Prostate gland (tissue), 2 donors: ENCODE measurements at regions not wholly inside any gene's neighbourhood (a gene's known extent, or its start where the extent isn't known, plus 50 kb on each side); places are given as distances from the start of the nearest gene placed in this dataset.

Source experiments
- DNase-seq: peaks from one replicate; pipeline ENCODE4 v3.0.0-alpha.2; 2019; ENCODE audit warnings: low spot score
- H3K27ac ChIP-seq, 2 donors: fragments of 200-600 bp; sonication (generic); 2 replicates each; pipeline ENCODE4 v1.5.1; 2017 to 2019
- H3K27me3 ChIP-seq: fragments of 200-600 bp; sonication (generic); replicated peaks from 2 replicates; pipeline ENCODE4 v1.5.1; 2019; ENCODE audit not compliant: insufficient read depth
- H3K36me3 ChIP-seq, 2 donors: fragments of 200-600 bp; sonication (generic); 1 replicate in 1 of 2; 2 replicates in 1 of 2; pipeline versions ENCODE4 v1.5.1 to v1.8.1; 2017 to 2019
- H3K4me1 ChIP-seq: fragments of 200-600 bp; sonication (generic); replicated peaks from 2 replicates; pipeline ENCODE4 v1.5.1; 2019
- H3K4me3 ChIP-seq, 2 donors: fragments of 200-600 bp; sonication (generic); 2 replicates each; pipeline ENCODE4 v1.5.1; 2017 to 2019
- H3K9me3 ChIP-seq: fragments of 200-600 bp; sonication (generic); 2 replicates; pipeline ENCODE4 v1.5.1; 2017
- POLR2A ChIP-seq: fragments of 450-650 bp; IDR thresholded peaks from one replicate; pipeline ENCODE4 v1.6.1; 2016; ENCODE audit warnings: antibody characterized with exemption, mild to moderate bottlenecking
- POLR2AphosphoS5 ChIP-seq: sonication (generic); formaldehyde crosslinking; IDR thresholded peaks from one replicate; pipeline ENCODE4 v1.6.1; 2017; ENCODE audit warnings: antibody characterized with exemption
- WGBS: methylation state at CpG from one replicate; pipeline ENCODE4 v1.1.5; 2018; 5-methylcytosine and 5-hydroxymethylcytosine counted together
- intact Hi-C: fragments of 100-400 bp; cut with DNase I; formaldehyde crosslinking; loops from one replicate; pipeline ENCODE4 v1.14.2; 2022
- TF ChIP-seq, protein P1 (sequence below), 4 experiments: fragments of 200-600 bp in 2 of 4; fragments of 450-650 bp in 2 of 4; sonication (generic) in 2 of 4; IDR thresholded peaks; 1 replicate in 3 of 4; 2 replicates in 1 of 4; pipeline ENCODE4 v1.5.1; 2016 to 2019; ENCODE audit warnings: antibody characterized with exemption in 4 of 4, mild to moderate bottlenecking in 2 of 4, moderate library complexity in 2 of 4

- intact Hi-C loops: no loop called here
- H3K27ac ChIP-seq: no peak overlapping the region
- no peak for DNase-seq
Measured at GRCh38 chr18:30113454-30113853, 929.1 kb downstream of the DSC3 start.

DNA sequence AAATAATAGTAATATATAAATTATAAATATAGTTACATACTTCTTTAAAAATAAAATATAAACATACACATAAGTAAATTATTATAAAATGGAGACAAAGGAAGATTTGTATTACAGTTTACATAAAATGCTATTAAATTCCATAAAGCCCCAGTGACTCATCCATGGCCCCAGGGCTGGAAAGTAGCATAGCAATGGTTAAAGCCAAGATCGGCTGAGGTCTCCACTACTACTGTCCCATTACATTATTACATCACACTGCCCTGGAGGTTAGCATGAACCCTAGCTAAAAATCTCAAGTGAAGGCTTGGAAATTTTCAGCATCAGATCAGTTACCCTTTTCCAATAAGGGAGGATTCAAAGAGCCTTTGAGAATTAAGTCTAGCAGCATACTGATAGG lies 936.2 kb downstream of the DSC3 start:
- WGBS: 30% methylated on average over 1 of the region's 1 CpG
- H3K27me3 ChIP-seq: no peaks in the 10 kb centered on the region
- H3K36me3 ChIP-seq: no peaks in the 10 kb centered on the region
- TF ChIP-seq POLR2AphosphoS5 (no peak), POLR2A (no peak)
- TF ChIP-seq, protein P1, sequence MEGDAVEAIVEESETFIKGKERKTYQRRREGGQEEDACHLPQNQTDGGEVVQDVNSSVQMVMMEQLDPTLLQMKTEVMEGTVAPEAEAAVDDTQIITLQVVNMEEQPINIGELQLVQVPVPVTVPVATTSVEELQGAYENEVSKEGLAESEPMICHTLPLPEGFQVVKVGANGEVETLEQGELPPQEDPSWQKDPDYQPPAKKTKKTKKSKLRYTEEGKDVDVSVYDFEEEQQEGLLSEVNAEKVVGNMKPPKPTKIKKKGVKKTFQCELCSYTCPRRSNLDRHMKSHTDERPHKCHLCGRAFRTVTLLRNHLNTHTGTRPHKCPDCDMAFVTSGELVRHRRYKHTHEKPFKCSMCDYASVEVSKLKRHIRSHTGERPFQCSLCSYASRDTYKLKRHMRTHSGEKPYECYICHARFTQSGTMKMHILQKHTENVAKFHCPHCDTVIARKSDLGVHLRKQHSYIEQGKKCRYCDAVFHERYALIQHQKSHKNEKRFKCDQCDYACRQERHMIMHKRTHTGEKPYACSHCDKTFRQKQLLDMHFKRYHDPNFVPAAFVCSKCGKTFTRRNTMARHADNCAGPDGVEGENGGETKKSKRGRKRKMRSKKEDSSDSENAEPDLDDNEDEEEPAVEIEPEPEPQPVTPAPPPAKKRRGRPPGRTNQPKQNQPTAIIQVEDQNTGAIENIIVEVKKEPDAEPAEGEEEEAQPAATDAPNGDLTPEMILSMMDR (IDR thresholded peaks at IDR 0.05): no peak
- H3K27ac ChIP-seq: no peak overlapping the region
- no peaks in the 10 kb centered on the region for H3K9me3 ChIP-seq
- intact Hi-C loops: no loop called here
- no peak for DNase-seq
- no peak overlapping the region for H3K4me3 ChIP-seq
- H3K4me1 ChIP-seq: no peaks in the 10 kb centered on the region

More at GRCh38 chr18:30113454-30113853, 929.1 kb downstream of the DSC3 start:
- no peaks in the 10 kb centered on the region for H3K36me3 ChIP-seq
- H3K27me3 ChIP-seq: no peaks in the 10 kb centered on the region
- no peaks in the 10 kb centered on the region for H3K4me1 ChIP-seq
- no peak overlapping the region for H3K4me3 ChIP-seq
- H3K9me3 ChIP-seq: no peaks in the 10 kb centered on the region
- TF ChIP-seq POLR2A: no peak

- Histone ChIP-seq H3K4me3 (no peak overlapping the region), H3K27me3 (no peaks in the 10 kb centered on the region), H3K4me1 (no peaks in the 10 kb centered on the region), H3K27ac (no peak overlapping the region), H3K36me3 (no peaks in the 10 kb centered on the region), H3K9me3 (no peaks in the 10 kb centered on the region)
- WGBS: 18% methylated on average over 2 of the region's 2 CpGs
- no peak for DNase-seq
- no peak for TF ChIP-seq POLR2A
- no peak for TF ChIP-seq POLR2AphosphoS5
- TF ChIP-seq, protein P1 (IDR thresholded peaks at IDR 0.05): no peak
- intact Hi-C loops: no loop called here
Measured at GRCh38 chr18:30103881-30104280, 938.7 kb downstream of the DSC3 start.

GRCh38 chr18:30096796-30097195 lies 945.7 kb downstream of the DSC3 start:
- H3K27me3 ChIP-seq: no peaks in the 10 kb centered on the region
- no peaks in the 10 kb centered on the region for H3K4me1 ChIP-seq
- H3K36me3 ChIP-seq: no peaks in the 10 kb centered on the region
- DNase-seq: no peak
- H3K27ac ChIP-seq: no peak overlapping the region
- no peaks in the 10 kb centered on the region for H3K9me3 ChIP-seq
- intact Hi-C loops: no loop called here
- no peak overlapping the region for H3K4me3 ChIP-seq
- 58% methylated on average over 1 of the region's 1 CpG for WGBS
- TF ChIP-seq POLR2A (no peak), POLR2AphosphoS5 (no peak)
- TF ChIP-seq, protein P1 (IDR thresholded peaks at IDR 0.05): no peak

GRCh38 chr18:30094556-30094955 lies 948.0 kb downstream of the DSC3 start:
- no peak overlapping the region for H3K27ac ChIP-seq
- H3K4me1 ChIP-seq: no peaks in the 10 kb centered on the region
- TF ChIP-seq, protein P1 (IDR thresholded peaks at IDR 0.05): no peak
- TF ChIP-seq POLR2A (no peak), POLR2AphosphoS5 (no peak)
- no peak for DNase-seq
- 90% methylated on average over 2 of the region's 2 CpGs for WGBS
- H3K27me3 ChIP-seq: no peaks in the 10 kb centered on the region
- H3K4me3 ChIP-seq: no peak overlapping the region
- intact Hi-C loops: no loop called here
- no peaks in the 10 kb centered on the region for H3K36me3 ChIP-seq
- H3K9me3 ChIP-seq: no peaks in the 10 kb centered on the region
